Left cardiac atrium (tissue), 4 donors: ENCODE measurements at regions not wholly inside any gene's neighbourhood (a gene's known extent, or its start where the extent isn't known, plus 50 kb on each side); places are given as distances from the start of the nearest gene placed in this dataset.
"Not testable (repeated sequence)": the region's sequence is repeated elsewhere in the genome, so short reads cannot be mapped to it uniquely, and the experiment has no call there.

Experiments used
- ATAC-seq, 2 donors: fragments of 200-7000 bp; cut with Tn5 transposase; one replicate each; pipeline ENCODE4 v1.9.1; 2020; ENCODE audit warnings: mild to moderate bottlenecking in 2 of 2, moderate library complexity in 2 of 2
- DNase-seq: peaks from one replicate; pipeline ENCODE4 v3.0.0-alpha.2; 2020
- intact Hi-C, 2 donors: fragments of 100-400 bp; cut with DNase I; formaldehyde crosslinking; loops; one replicate each; pipeline versions ENCODE4 v1.14.1 to v1.15.1; 2022 to 2023
- donor health status: DM: no; HTN: yes; CAD: no.
- donor health status: DM: no; HTN: yes; CAD: no; lungs with severe emphysema.
- donor health status: DM: yes; HTN: yes; CAD: no.
- donor health status: Dilated cardiomyopathy.

- intact Hi-C loops, result no loop called here
- DNase-seq, result no peak
- no peak for ATAC-seq
Observed at GRCh38 chr5:101806410-101806809, 489.7 kb downstream of the SLCO4C1 start.

- intact Hi-C loops, result no loop called here
- ATAC-seq (no peak), DNase-seq (no peak)
Observed at GRCh38 chr5:101796427-101796826, 499.7 kb downstream of the SLCO4C1 start.

GRCh38 chr5:101788797-101789196 is 507.3 kb downstream of the SLCO4C1 start:
- ATAC-seq, result no peak
- DNase-seq, result no peak
- intact Hi-C loops, result no loop called here

- intact Hi-C loops, result no loop called here
- DNase-seq (no peak), ATAC-seq (no peak)
Observed at GRCh38 chr5:101785090-101785489, 511.0 kb downstream of the SLCO4C1 start.

GRCh38 chr5:101783241-101784013 is 512.7 kb downstream of the SLCO4C1 start:
- DNase-seq, result no peak
- ATAC-seq, result no peak
- intact Hi-C loops, result no loop called here

GRCh38 chr5:101782352-101783103 is 513.6 kb downstream of the SLCO4C1 start:
- intact Hi-C loops, result no loop called here
- DNase-seq (no peak), ATAC-seq (no peak)

GRCh38 chr5:101751105-101751504 is 545.0 kb downstream of the SLCO4C1 start:
- intact Hi-C loops, result no loop called here
- no peak for DNase-seq
- ATAC-seq, result no peak

GRCh38 chr5:101743000-101743399 is 553.1 kb downstream of the SLCO4C1 start:
- DNase-seq, ATAC-seq, intact Hi-C loops: not testable (repeated sequence)

- intact Hi-C loops, result no loop called here
- DNase-seq, result no peak
- ATAC-seq, result no peak
Observed at GRCh38 chr5:101728933-101729332, 567.2 kb downstream of the SLCO4C1 start.

GRCh38 chr5:101721543-101721942 is 574.5 kb downstream of the SLCO4C1 start:
- ATAC-seq, result no peak
- intact Hi-C loops, result no loop called here
- DNase-seq, result no peak

- ATAC-seq (no peak), DNase-seq (no peak)
- intact Hi-C loops, result no loop called here
Observed at GRCh38 chr5:101720033-101720432, 576.1 kb downstream of the SLCO4C1 start.

GRCh38 chr5:101717721-101718120 is 578.4 kb downstream of the SLCO4C1 start:
- intact Hi-C loops, result no loop called here
- DNase-seq (no peak), ATAC-seq (no peak)

GRCh38 chr5:101716941-101717340 is 579.1 kb downstream of the SLCO4C1 start:
- ATAC-seq (no peak), DNase-seq (no peak)
- intact Hi-C loops, result no loop called here

- intact Hi-C loops, ATAC-seq, DNase-seq: not testable (repeated sequence)
Observed at GRCh38 chr5:101715790-101716189, 580.3 kb downstream of the SLCO4C1 start.

- ATAC-seq (no peak), DNase-seq (no peak)
- intact Hi-C loops, result no loop called here
Observed at GRCh38 chr5:101689306-101689705, 606.8 kb downstream of the SLCO4C1 start.

- intact Hi-C loops, result no loop called here
- DNase-seq, result no peak
- ATAC-seq, result no peak
Observed at GRCh38 chr5:101688156-101688555, 607.9 kb downstream of the SLCO4C1 start.

GRCh38 chr5:101687349-101687985 is 608.6 kb downstream of the SLCO4C1 start:
- no peak for DNase-seq
- no peak for ATAC-seq
- intact Hi-C loops, result no loop called here

GRCh38 chr5:101686536-101687157 is 609.4 kb downstream of the SLCO4C1 start:
- ATAC-seq (no peak), DNase-seq (no peak)
- intact Hi-C loops, result no loop called here

- intact Hi-C loops, result no loop called here
- DNase-seq, result no peak
- ATAC-seq, result no peak
Observed at GRCh38 chr5:101679816-101680215, 616.3 kb downstream of the SLCO4C1 start.
